ENCODE measurements at regions not wholly inside any gene's neighbourhood (a gene's known extent, or its start where the extent isn't known, plus 50 kb on each side); places are given as distances from the start of the nearest gene placed in this dataset.

- H3K4me3 Mint-ChIP-seq = no peak overlapping the region
These were observed 312.6 kb downstream of the C11orf87 start for GRCh38 chr11:109734566-109734965.

GRCh38 chr11:109735128-109735527 is 313.1 kb downstream of the C11orf87 start:
- Mint-ChIP-seq H3K36me3 (no peaks in the 10 kb centered on the region), H3K27me3 (no peaks in the 10 kb centered on the region), H3K9me3 (peaks cover 0 to 5% (median 0%) of the 10 kb centered on the region in 7 donors), H3K4me3 (no peak overlapping the region), H3K4me1 (no peaks in the 10 kb centered on the region), H3K27ac (no peak overlapping the region)
- H3K27me3 ChIP-seq (ENCODE audit: control insufficient read depth, insufficient read depth, low read length) = no peaks in the 10 kb centered on the region
- no peak overlapping the region for H3K4me3 ChIP-seq (ENCODE audit: low read depth, low read length)
- H3K36me3 ChIP-seq (ENCODE audit: control insufficient read depth, insufficient read depth, low read length) = no peaks in the 10 kb centered on the region
- no peaks in the 10 kb centered on the region for H3K4me1 ChIP-seq (ENCODE audit: control insufficient read depth, insufficient read depth, low read length, poor library complexity, severe bottlenecking)
- DNase-seq (no peak), ATAC-seq (ENCODE audit: low read depth in 2 of 2) (no peak)
- no peak overlapping the region for H3K27ac ChIP-seq (ENCODE audit: insufficient read depth, low read length, poor library complexity, severe bottlenecking)
- no peaks in the 10 kb centered on the region for H3K9me3 ChIP-seq (ENCODE audit: control insufficient read depth in 2 of 2, low read length in 2 of 2)

More at GRCh38 chr11:109734566-109734965, 312.6 kb downstream of the C11orf87 start:
- no peaks in the 10 kb centered on the region for H3K4me1 Mint-ChIP-seq
- ATAC-seq (ENCODE audit: low read depth in 2 of 2) = no peak
- no peak overlapping the region for H3K27ac ChIP-seq (ENCODE audit: insufficient read depth, low read length, poor library complexity, severe bottlenecking)
- H3K9me3 Mint-ChIP-seq = peaks cover 0 to 5% (median 0%) of the 10 kb centered on the region in 7 donors
- no peaks in the 10 kb centered on the region for H3K27me3 ChIP-seq (ENCODE audit: control insufficient read depth, insufficient read depth, low read length)
- no peak overlapping the region for H3K4me3 ChIP-seq (ENCODE audit: low read depth, low read length)
- H3K36me3 ChIP-seq (ENCODE audit: control insufficient read depth, insufficient read depth, low read length) = no peaks in the 10 kb centered on the region
- H3K9me3 ChIP-seq (ENCODE audit: control insufficient read depth in 2 of 2, low read length in 2 of 2) = no peaks in the 10 kb centered on the region
- H3K27me3 Mint-ChIP-seq = no peaks in the 10 kb centered on the region
- no peaks in the 10 kb centered on the region for H3K4me1 ChIP-seq (ENCODE audit: control insufficient read depth, insufficient read depth, low read length, poor library complexity, severe bottlenecking)
- H3K27ac Mint-ChIP-seq = no peak overlapping the region
- no peaks in the 10 kb centered on the region for H3K36me3 Mint-ChIP-seq
- no peak for DNase-seq

GRCh38 chr11:109739379-109739778 is 317.4 kb downstream of the C11orf87 start:
- DNase-seq (no peak), ATAC-seq (ENCODE audit: low read depth in 2 of 2) (no peak)
- no peak overlapping the region for H3K4me3 Mint-ChIP-seq
- peaks cover 0 to 5% (median 0%) of the 10 kb centered on the region in 7 donors for H3K9me3 Mint-ChIP-seq
- H3K36me3 ChIP-seq (ENCODE audit: control insufficient read depth, insufficient read depth, low read length) = no peaks in the 10 kb centered on the region
- no peaks in the 10 kb centered on the region for H3K36me3 Mint-ChIP-seq
- no peak overlapping the region for H3K27ac Mint-ChIP-seq
- no peaks in the 10 kb centered on the region for H3K4me1 Mint-ChIP-seq
- no peaks in the 10 kb centered on the region for H3K27me3 ChIP-seq (ENCODE audit: control insufficient read depth, insufficient read depth, low read length)
- no peaks in the 10 kb centered on the region for H3K9me3 ChIP-seq (ENCODE audit: control insufficient read depth in 2 of 2, low read length in 2 of 2)
- no peaks in the 10 kb centered on the region for H3K27me3 Mint-ChIP-seq
- no peak overlapping the region for H3K27ac ChIP-seq (ENCODE audit: insufficient read depth, low read length, poor library complexity, severe bottlenecking)
- no peak overlapping the region for H3K4me3 ChIP-seq (ENCODE audit: low read depth, low read length)
- H3K4me1 ChIP-seq (ENCODE audit: control insufficient read depth, insufficient read depth, low read length, poor library complexity, severe bottlenecking) = no peaks in the 10 kb centered on the region

- no peak overlapping the region for H3K27ac ChIP-seq (ENCODE audit: insufficient read depth, low read length, poor library complexity, severe bottlenecking)
- Mint-ChIP-seq H3K27ac (no peak overlapping the region), H3K9me3 (peaks cover 0 to 1% (median 0%) of the 10 kb centered on the region in 7 donors), H3K4me3 (no peak overlapping the region), H3K27me3 (no peaks in the 10 kb centered on the region), H3K36me3 (no peaks in the 10 kb centered on the region), H3K4me1 (no peaks in the 10 kb centered on the region)
- H3K36me3 ChIP-seq (ENCODE audit: control insufficient read depth, insufficient read depth, low read length) = no peaks in the 10 kb centered on the region
- H3K4me1 ChIP-seq (ENCODE audit: control insufficient read depth, insufficient read depth, low read length, poor library complexity, severe bottlenecking) = no peaks in the 10 kb centered on the region
- H3K4me3 ChIP-seq (ENCODE audit: low read depth, low read length) = no peak overlapping the region
- H3K27me3 ChIP-seq (ENCODE audit: control insufficient read depth, insufficient read depth, low read length) = no peaks in the 10 kb centered on the region
- ATAC-seq (ENCODE audit: low read depth in 2 of 2) (no peak), DNase-seq (no peak)
- H3K9me3 ChIP-seq (ENCODE audit: control insufficient read depth in 2 of 2, low read length in 2 of 2) = no peaks in the 10 kb centered on the region
These were observed 324.1 kb downstream of the C11orf87 start for GRCh38 chr11:109745996-109746625.

GRCh38 chr11:109747839-109748238 is 325.8 kb downstream of the C11orf87 start:
- no peak overlapping the region for H3K4me3 Mint-ChIP-seq
- ATAC-seq (ENCODE audit: low read depth in 2 of 2) (peak in 1 of 2 donors; percentile 23), DNase-seq (no peak)
- peaks cover 0 to 4% (median 0%) of the 10 kb centered on the region in 7 donors for H3K9me3 Mint-ChIP-seq
- Histone ChIP-seq H3K4me3 (ENCODE audit: low read depth, low read length) (no peak overlapping the region), H3K9me3 (ENCODE audit: control insufficient read depth in 2 of 2, low read length in 2 of 2) (no peaks in the 10 kb centered on the region), H3K27me3 (ENCODE audit: control insufficient read depth, insufficient read depth, low read length) (no peaks in the 10 kb centered on the region), H3K27ac (ENCODE audit: insufficient read depth, low read length, poor library complexity, severe bottlenecking) (no peak overlapping the region), H3K36me3 (ENCODE audit: control insufficient read depth, insufficient read depth, low read length) (no peaks in the 10 kb centered on the region), H3K4me1 (ENCODE audit: control insufficient read depth, insufficient read depth, low read length, poor library complexity, severe bottlenecking) (no peaks in the 10 kb centered on the region)
- no peaks in the 10 kb centered on the region for H3K27me3 Mint-ChIP-seq
- no peak overlapping the region for H3K27ac Mint-ChIP-seq
- no peaks in the 10 kb centered on the region for H3K36me3 Mint-ChIP-seq
- H3K4me1 Mint-ChIP-seq = no peaks in the 10 kb centered on the region

- ATAC-seq (ENCODE audit: low read depth in 2 of 2) = no peak
- no peaks in the 10 kb centered on the region for H3K9me3 ChIP-seq (ENCODE audit: control insufficient read depth in 2 of 2, low read length in 2 of 2)
- no peak overlapping the region for H3K27ac Mint-ChIP-seq
- H3K27ac ChIP-seq (ENCODE audit: insufficient read depth, low read length, poor library complexity, severe bottlenecking) = no peak overlapping the region
- no peaks in the 10 kb centered on the region for H3K36me3 Mint-ChIP-seq
- H3K27me3 Mint-ChIP-seq = no peaks in the 10 kb centered on the region
- no peak overlapping the region for H3K4me3 Mint-ChIP-seq
- no peaks in the 10 kb centered on the region for H3K4me1 ChIP-seq (ENCODE audit: control insufficient read depth, insufficient read depth, low read length, poor library complexity, severe bottlenecking)
- no peak for DNase-seq
- no peaks in the 10 kb centered on the region for H3K4me1 Mint-ChIP-seq
- H3K4me3 ChIP-seq (ENCODE audit: low read depth, low read length) = no peak overlapping the region
- peaks cover 0 to 4% (median 0%) of the 10 kb centered on the region in 7 donors for H3K9me3 Mint-ChIP-seq
- no peaks in the 10 kb centered on the region for H3K27me3 ChIP-seq (ENCODE audit: control insufficient read depth, insufficient read depth, low read length)
- H3K36me3 ChIP-seq (ENCODE audit: control insufficient read depth, insufficient read depth, low read length) = no peaks in the 10 kb centered on the region
These were observed 327.5 kb downstream of the C11orf87 start for GRCh38 chr11:109749476-109749875.

GRCh38 chr11:109750964-109751363 is 329.0 kb downstream of the C11orf87 start:
- no peak overlapping the region for H3K27ac ChIP-seq (ENCODE audit: insufficient read depth, low read length, poor library complexity, severe bottlenecking)
- Mint-ChIP-seq H3K9me3 (peaks cover 0 to 4% (median 0%) of the 10 kb centered on the region in 7 donors), H3K4me3 (no peak overlapping the region), H3K27ac (no peak overlapping the region), H3K27me3 (no peaks in the 10 kb centered on the region), H3K36me3 (no peaks in the 10 kb centered on the region), H3K4me1 (no peaks in the 10 kb centered on the region)
- H3K9me3 ChIP-seq (ENCODE audit: control insufficient read depth in 2 of 2, low read length in 2 of 2) = no peaks in the 10 kb centered on the region
- H3K4me3 ChIP-seq (ENCODE audit: low read depth, low read length) = no peak overlapping the region
- H3K4me1 ChIP-seq (ENCODE audit: control insufficient read depth, insufficient read depth, low read length, poor library complexity, severe bottlenecking) = no peaks in the 10 kb centered on the region
- H3K36me3 ChIP-seq (ENCODE audit: control insufficient read depth, insufficient read depth, low read length) = no peaks in the 10 kb centered on the region
- H3K27me3 ChIP-seq (ENCODE audit: control insufficient read depth, insufficient read depth, low read length) = no peaks in the 10 kb centered on the region
- DNase-seq (no peak), ATAC-seq (ENCODE audit: low read depth in 2 of 2) (no peak)

- H3K27ac ChIP-seq (ENCODE audit: insufficient read depth, low read length, poor library complexity, severe bottlenecking) = no peak overlapping the region
- H3K4me1 Mint-ChIP-seq = no peaks in the 10 kb centered on the region
- H3K36me3 ChIP-seq (ENCODE audit: control insufficient read depth, insufficient read depth, low read length) = no peaks in the 10 kb centered on the region
- ATAC-seq (ENCODE audit: low read depth in 2 of 2) = no peak
- H3K27me3 Mint-ChIP-seq = no peaks in the 10 kb centered on the region
- DNase-seq = no peak
- H3K4me3 Mint-ChIP-seq = no peak overlapping the region
- no peaks in the 10 kb centered on the region for H3K27me3 ChIP-seq (ENCODE audit: control insufficient read depth, insufficient read depth, low read length)
- H3K4me3 ChIP-seq (ENCODE audit: low read depth, low read length) = no peak overlapping the region
- H3K27ac Mint-ChIP-seq = no peak overlapping the region
- H3K36me3 Mint-ChIP-seq = no peaks in the 10 kb centered on the region
- no peaks in the 10 kb centered on the region for H3K9me3 ChIP-seq (ENCODE audit: control insufficient read depth in 2 of 2, low read length in 2 of 2)
- no peaks in the 10 kb centered on the region for H3K4me1 ChIP-seq (ENCODE audit: control insufficient read depth, insufficient read depth, low read length, poor library complexity, severe bottlenecking)
- H3K9me3 Mint-ChIP-seq = peaks cover 0 to 4% (median 0%) of the 10 kb centered on the region in 7 donors
These were observed 330.3 kb downstream of the C11orf87 start for GRCh38 chr11:109752212-109752825.

All from CD4-positive, CD25-positive, alpha-beta regulatory T cell (primary cell).